Activated effector memory CD4-positive, alpha-beta T cell treated with Interleukin-2 at 50 U/mL for 16 hours (primary cell): ENCODE measurements at regions not wholly inside any gene's neighbourhood (a gene's known extent, or its start where the extent isn't known, plus 50 kb on each side); places are given as distances from the start of the nearest gene placed in this dataset.
"Not testable (repeated sequence)": the region's sequence is repeated elsewhere in the genome, so short reads cannot be mapped to it uniquely, and the experiment has no call there.

Experiments used
- DNase-seq: peaks from one replicate; pipeline ENCODE4 v3.0.0-alpha.2; 2020

DNA sequence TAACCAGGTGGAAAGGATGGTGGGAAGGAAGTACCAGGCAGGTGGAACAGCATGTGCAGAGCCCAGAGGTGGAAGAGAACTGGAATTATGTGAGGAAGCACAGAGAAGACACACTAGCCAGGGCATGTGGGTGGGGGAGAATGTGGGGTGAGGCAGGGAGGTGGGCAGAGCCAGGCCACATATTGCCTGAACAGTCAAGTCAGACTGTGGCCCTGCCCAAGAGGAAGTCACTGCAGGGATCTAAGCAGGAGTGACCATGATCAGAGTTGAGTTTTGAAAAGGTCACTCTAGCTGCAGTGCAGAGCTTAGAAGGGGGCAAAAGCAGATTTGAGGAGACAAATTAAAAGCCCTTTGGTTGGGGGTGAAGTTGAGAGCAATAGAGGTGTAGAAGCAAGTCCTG lies 114.0 kb upstream of the SLC38A2 start:
- no peak for DNase-seq

GRCh38 chr12:46485853-46486252 lies 113.3 kb upstream of the SLC38A2 start:
- DNase-seq: no peak

GRCh38 chr12:46484396-46485061 lies 112.0 kb upstream of the SLC38A2 start:
- no peak for DNase-seq

DNA sequence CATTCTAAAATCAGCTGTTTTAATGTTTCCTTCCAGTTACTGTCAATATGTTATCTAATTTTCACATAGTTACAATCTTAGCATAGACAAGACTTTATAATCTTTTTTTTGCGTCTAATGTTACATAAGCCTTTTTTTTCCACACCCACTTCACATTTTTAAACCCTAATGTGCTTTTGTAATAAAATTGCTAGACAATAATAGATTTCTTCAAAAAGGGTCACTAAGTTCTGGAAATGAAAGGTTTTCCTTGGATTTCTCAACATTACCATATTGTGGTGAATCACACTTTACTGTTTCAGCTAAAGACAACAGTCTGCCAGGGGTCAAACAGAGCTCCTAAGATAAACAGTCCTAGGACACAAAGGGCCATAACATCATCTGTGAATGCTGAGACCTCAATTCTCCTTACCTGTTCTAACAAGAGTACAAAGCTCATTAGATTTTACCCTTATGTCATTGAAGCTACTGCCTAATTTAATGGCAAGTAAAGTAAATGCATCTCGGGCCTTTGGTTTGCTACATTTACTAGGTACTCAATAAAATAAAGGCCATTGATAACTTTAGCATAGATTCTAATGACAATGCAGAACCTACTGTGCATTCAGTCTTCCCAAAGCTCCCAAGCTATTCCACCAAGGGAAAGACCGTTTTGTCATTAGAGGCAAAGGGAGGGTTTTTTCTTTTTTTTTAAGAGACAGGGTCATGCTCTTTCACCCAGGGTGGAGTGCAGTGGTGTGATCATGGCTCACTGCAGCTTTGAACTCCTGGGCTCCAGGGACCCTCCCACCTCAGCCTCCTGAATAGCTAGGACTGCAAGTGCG lies 111.2 kb upstream of the SLC38A2 start:
- no peak for DNase-seq

- DNase-seq: no peak
These were observed 108.2 kb upstream of the SLC38A2 start for GRCh38 chr12:46480724-46481123.

GRCh38 chr12:46480316-46480715 lies 107.7 kb upstream of the SLC38A2 start:
- DNase-seq: no peak

GRCh38 chr12:46478123-46478522 lies 105.5 kb upstream of the SLC38A2 start:
- DNase-seq: no peak

- DNase-seq: no peak
These were observed 105.0 kb upstream of the SLC38A2 start for GRCh38 chr12:46477541-46477940.

DNA sequence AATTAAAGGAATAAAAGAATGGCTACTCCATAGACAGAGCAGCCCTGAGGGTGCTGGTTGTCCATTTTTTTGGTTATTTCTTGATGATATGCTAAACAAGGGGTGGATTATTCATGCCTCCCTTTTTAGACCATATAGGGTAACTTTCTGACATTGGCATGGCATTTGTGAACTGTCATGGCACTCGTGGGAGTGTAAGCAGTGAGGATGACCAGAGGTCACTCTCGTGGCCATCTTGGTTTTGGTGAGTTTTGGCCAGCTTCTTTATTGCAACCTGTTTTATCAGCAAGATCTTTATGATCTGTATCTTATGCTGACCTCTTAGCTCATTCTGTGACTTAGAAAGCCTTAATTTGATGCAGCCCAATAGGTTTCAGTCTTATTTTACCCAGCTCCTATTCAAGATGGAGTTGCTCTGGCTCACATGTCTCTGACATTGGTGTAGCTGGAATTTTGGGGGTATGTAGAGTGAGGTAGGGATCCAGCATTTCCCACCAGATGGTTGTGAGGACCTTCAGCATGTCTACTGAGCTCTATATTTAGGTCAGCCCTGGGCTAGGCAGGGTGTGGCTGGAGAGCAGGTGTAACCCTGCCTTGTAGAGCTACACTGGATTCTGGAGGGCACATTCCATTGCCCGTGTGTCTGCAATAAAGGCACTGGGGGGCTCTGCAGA lies 103.5 kb upstream of the SLC38A2 start:
- no peak for DNase-seq

DNA sequence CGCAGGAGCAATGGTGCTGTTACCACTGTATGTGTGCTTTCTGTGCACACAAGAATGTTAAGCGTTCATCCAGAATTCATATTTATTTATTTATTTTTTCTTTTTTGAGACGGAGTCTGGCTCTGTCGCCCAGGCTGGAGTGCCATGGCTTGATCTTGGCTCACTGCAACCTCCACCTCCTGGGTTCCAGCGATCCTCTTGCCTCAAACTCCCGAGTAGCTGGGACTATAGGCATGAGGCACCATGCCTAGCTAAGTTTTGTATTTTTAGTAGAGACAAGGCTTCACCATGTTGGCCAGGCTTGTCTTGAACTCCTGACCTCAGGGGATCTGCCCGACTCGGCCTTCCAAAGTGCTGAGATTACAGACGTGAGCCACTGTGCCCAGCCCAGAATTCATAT lies 101.8 kb upstream of the SLC38A2 start:
- not testable (repeated sequence) for DNase-seq

DNA sequence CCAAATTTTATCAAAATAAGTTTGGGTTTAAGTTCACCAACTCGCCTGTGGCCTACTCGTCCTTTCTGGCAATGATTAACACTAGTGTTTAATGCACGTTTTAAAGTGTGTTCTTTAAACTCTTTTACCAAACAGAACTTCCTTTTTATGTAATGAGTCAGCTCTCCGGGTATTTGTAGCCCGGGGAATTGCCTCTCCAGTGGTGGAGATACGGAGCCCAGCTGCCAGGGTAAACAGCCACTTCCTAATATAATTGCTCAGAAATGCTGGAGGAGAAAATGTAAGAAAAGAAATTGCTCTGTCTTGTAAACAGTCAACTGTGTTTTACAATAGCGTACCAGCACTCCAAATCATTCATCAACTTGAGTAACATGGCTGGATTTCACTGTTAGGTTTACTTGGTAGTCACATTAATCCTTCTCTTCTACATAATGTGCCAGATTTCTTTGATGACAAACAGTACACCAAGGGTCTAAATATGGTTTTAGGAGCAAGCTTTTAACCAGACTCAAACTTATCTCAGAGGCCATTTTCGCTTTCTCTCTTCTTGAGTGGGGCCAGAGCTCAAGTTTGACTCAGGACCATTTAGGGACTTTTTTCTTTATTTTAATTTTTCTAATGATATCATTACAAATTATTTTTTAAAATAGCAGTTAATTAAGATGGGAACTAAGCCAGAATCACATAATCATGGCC lies 101.2 kb upstream of the SLC38A2 start:
- no peak for DNase-seq

GRCh38 chr12:46472893-46473633 lies 100.5 kb upstream of the SLC38A2 start:
- no peak for DNase-seq

- DNase-seq: no peak
These were observed 99.7 kb upstream of the SLC38A2 start for GRCh38 chr12:46472144-46472705.

DNA sequence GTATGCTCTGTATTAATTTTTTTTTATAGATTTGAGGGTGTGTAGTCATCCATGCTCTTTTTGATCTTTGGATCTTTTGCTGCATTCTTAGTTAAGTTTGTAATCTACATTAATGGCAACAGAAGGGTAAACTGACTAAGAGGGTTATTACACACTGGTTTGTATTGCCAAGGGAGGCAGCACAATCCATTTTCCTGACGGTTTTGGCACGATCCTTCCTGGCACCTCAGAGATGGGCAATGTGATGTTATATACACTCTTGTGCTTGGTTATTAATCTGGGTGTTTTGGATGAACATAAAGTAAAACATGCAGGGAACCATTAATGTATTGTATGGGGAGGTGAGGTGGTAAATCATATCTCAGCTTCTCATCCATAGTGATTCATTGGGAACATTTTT lies 98.8 kb upstream of the SLC38A2 start:
- no peak for DNase-seq

DNA sequence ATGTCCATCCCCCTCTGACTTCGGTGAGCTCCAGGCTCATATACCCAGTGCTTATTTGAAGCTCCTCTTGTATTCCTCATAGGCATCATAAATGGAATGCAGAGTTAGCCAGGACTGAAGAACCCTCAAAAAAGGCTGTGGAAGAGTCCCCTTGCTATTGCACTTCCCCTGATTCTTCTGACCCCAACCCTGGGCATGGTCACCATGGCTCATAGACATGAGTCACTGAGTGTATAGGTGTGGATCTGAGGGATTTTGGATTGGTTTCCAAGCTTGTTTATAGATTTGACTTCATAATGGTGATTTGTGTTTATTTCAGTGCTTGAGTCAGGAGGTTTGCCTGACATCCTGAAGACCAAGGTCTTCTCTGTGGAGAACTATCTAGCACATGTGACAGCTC lies 98.4 kb upstream of the SLC38A2 start:
- no peak for DNase-seq

DNA sequence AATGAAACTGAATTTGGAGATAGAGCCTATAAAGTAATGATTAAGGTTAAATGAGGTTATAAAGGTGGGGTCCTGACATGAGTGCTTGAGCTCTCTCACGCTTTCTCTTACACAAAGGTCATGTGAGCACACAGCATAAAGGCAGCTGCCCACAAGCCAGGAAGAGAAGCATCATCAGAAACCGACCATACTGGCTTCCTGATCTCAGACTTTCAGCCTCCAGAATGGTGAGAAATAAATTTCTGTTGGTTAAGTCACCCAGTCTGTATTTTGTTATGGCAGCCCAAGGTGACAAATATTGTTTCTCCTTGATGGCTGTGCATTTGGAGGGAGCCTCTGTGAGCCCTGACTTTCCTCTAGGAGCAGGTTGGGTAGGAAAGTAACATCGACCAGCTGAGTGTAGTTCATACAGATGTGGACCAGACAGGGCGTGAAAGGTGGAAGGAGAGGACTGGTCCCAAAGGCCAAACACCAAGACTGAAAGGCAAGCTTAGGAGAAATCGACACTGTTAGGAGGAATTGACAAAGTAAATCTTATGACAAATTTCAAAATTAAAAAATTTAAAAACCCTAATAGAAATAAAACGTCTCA lies 97.6 kb upstream of the SLC38A2 start:
- no peak for DNase-seq

- DNase-seq: no peak
These were observed 96.2 kb upstream of the SLC38A2 start for GRCh38 chr12:46468813-46469212.

DNA sequence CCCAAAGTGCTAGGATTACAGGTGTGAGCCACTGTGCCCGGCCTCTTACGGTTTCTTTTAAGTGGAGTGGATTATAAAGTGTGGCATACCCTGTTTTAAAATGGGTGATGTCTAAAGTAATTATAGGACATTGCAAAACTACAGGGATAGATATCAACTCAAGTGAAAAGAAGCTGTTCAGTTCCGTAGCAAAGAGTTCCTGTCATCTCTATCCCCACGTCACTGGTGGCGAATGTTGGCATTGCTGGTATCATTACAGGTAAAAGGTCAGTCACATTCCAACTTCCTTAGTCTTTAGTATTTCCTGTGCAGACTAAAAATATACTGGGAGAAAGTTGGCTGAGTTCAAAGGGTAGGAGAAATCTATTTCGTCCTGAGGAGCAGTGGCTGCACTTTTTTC lies 95.6 kb upstream of the SLC38A2 start:
- DNase-seq: no peak

- DNase-seq: no peak
These were observed 92.7 kb upstream of the SLC38A2 start for GRCh38 chr12:46465307-46465706.

GRCh38 chr12:46464863-46465262 lies 92.3 kb upstream of the SLC38A2 start:
- DNase-seq: no peak

DNA sequence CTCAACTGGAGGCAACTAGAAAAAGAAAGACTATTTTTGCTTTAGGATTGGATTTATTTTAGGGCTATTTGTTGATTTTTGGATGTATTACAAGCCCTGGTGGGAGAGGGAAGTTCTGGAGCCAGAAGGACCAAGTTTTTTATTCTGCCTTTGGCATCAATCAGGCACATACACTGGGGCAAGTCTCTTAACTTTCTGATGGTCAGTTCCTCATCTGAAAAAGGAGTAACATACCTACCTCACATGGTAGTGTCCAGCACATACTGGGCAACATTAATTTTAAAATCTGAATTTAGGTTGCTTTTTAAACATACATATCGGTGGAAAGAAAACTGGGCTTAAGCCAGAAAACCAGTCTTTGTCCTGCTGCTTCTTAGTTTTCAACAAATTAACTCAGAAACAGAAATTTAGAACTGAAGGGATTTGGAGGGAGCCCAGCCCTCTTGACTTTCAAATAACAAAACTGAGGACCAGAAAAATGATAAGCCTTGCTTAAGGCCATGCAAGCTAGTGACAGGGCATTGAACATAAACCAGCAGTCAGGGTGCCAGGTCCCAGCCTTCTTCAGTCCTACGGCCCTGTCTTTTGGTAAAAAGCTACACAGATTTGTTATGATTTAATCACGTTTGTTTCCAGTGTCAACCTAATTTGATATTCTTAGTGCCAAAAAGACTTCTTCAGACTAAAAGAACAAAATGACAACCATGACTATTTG lies 90.2 kb upstream of the SLC38A2 start:
- no peak for DNase-seq
